ENCODE measurements at regions not wholly inside any gene's neighbourhood (a gene's known extent, or its start where the extent isn't known, plus 50 kb on each side); places are given as distances from the start of the nearest gene placed in this dataset.

- Histone ChIP-seq H3K36me3 (replicated peaks; ENCODE audit: insufficient read depth, low read depth) (no peaks in the 10 kb centered on the region), H3K9me2 (replicated peaks; ENCODE audit: insufficient read depth) (no peaks in the 10 kb centered on the region), H3K4me1 (ENCODE audit: insufficient read depth) (no peaks in the 10 kb centered on the region), H3K9me3 (ENCODE audit: low read depth) (no peaks in the 10 kb centered on the region), H3K27ac (no peak overlapping the region), H3K79me2 (no peaks in the 10 kb centered on the region), H2AFZ (no peak overlapping the region), H3K4me3 (no peak overlapping the region), H4K20me1 (ENCODE audit: insufficient read depth, poor library complexity, severe bottlenecking) (no peaks in the 10 kb centered on the region), H3K4me2 (no peak overlapping the region), H3K27me3 (no peaks in the 10 kb centered on the region)
- no peak for DNase-seq (ENCODE audit: low spot score)
- TF ChIP-seq CTCF (IDR thresholded peaks at IDR 0.05; ENCODE audit: poor library complexity) (no peak), EZH2phosphoT487 (IDR thresholded peaks at IDR 0.05; ENCODE audit: low read depth, severe bottlenecking, unreplicated experiment) (no peak), EZH2 (IDR thresholded peaks at IDR 0.05; ENCODE audit: borderline replicate concordance) (no peak)
These were observed 116.7 kb upstream of the IGLL5 start for GRCh38 chr22:22770881-22771280.

DNA sequence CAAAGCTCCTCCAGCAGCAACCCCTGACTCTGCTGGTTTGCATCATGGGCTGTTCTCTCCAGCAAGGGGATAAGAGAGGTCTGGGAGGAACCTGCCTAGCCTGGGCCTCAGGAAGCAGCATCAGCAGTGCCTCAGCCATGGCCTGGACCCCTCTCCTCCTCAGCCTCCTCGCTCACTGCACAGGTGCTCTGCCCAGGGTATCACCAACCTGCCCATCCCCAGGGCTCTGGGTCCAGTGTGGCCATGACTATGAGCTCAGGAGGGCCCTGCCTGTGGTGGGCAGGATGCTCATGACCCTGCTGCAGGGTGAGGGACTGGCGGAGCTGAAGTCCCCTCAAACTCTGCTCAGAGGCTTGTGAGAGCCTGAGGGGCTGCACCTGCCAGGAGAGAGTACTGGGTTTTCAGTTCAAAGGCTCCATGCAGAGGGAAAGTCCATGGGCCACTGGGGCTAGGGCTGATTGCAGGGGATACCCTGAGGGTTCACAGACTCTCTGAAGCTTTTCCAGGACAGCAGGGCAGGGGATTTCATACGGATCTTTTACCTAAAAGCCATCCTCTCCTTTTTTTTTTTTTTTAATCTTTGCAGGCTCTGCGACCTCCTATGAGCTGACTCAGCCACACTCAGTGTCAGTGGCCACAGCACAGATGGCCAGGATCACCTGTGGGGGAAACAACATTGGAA lies 115.8 kb upstream of the IGLL5 start:
- Histone ChIP-seq H3K27me3 (no peaks in the 10 kb centered on the region), H3K36me3 (replicated peaks; ENCODE audit: insufficient read depth, low read depth) (no peaks in the 10 kb centered on the region), H3K4me2 (no peak overlapping the region), H4K20me1 (ENCODE audit: insufficient read depth, poor library complexity, severe bottlenecking) (no peaks in the 10 kb centered on the region), H3K9me2 (replicated peaks; ENCODE audit: insufficient read depth) (no peaks in the 10 kb centered on the region), H3K4me1 (ENCODE audit: insufficient read depth) (no peaks in the 10 kb centered on the region), H3K27ac (no peak overlapping the region), H3K79me2 (no peaks in the 10 kb centered on the region), H2AFZ (no peak overlapping the region), H3K9me3 (ENCODE audit: low read depth) (no peaks in the 10 kb centered on the region), H3K4me3 (no peak overlapping the region)
- TF ChIP-seq EZH2 (IDR thresholded peaks at IDR 0.05; ENCODE audit: borderline replicate concordance) (no peak), CTCF (IDR thresholded peaks at IDR 0.05; ENCODE audit: poor library complexity) (no peak), EZH2phosphoT487 (IDR thresholded peaks at IDR 0.05; ENCODE audit: low read depth, severe bottlenecking, unreplicated experiment) (no peak)
- DNase-seq (ENCODE audit: low spot score): no peak
- WGBS (ENCODE audit: low lambda C conversion rate, missing lambda C conversion rate): 53% methylated on average over 4 of the region's 4 CpGs

GRCh38 chr22:22772396-22772795 lies 115.2 kb upstream of the IGLL5 start:
- 71% methylated on average over 9 of the region's 9 CpGs for WGBS (ENCODE audit: low lambda C conversion rate, missing lambda C conversion rate)
- Histone ChIP-seq H2AFZ (no peak overlapping the region), H3K4me1 (ENCODE audit: insufficient read depth) (no peaks in the 10 kb centered on the region), H3K27me3 (no peaks in the 10 kb centered on the region), H3K4me3 (no peak overlapping the region), H3K27ac (no peak overlapping the region), H3K79me2 (no peaks in the 10 kb centered on the region), H3K4me2 (no peak overlapping the region), H3K9me3 (ENCODE audit: low read depth) (no peaks in the 10 kb centered on the region), H3K9me2 (replicated peaks; ENCODE audit: insufficient read depth) (no peaks in the 10 kb centered on the region), H4K20me1 (ENCODE audit: insufficient read depth, poor library complexity, severe bottlenecking) (no peaks in the 10 kb centered on the region), H3K36me3 (replicated peaks; ENCODE audit: insufficient read depth, low read depth) (no peaks in the 10 kb centered on the region)
- no peak for DNase-seq (ENCODE audit: low spot score)
- TF ChIP-seq EZH2phosphoT487 (IDR thresholded peaks at IDR 0.05; ENCODE audit: low read depth, severe bottlenecking, unreplicated experiment) (no peak), CTCF (IDR thresholded peaks at IDR 0.05; ENCODE audit: poor library complexity) (no peak), EZH2 (IDR thresholded peaks at IDR 0.05; ENCODE audit: borderline replicate concordance) (no peak)

All from hepatocyte (in vitro differentiated cells).